ENCODE measurements at regions not wholly inside any gene's neighbourhood (a gene's known extent, or its start where the extent isn't known, plus 50 kb on each side); places are given as distances from the start of the nearest gene placed in this dataset.

DNA sequence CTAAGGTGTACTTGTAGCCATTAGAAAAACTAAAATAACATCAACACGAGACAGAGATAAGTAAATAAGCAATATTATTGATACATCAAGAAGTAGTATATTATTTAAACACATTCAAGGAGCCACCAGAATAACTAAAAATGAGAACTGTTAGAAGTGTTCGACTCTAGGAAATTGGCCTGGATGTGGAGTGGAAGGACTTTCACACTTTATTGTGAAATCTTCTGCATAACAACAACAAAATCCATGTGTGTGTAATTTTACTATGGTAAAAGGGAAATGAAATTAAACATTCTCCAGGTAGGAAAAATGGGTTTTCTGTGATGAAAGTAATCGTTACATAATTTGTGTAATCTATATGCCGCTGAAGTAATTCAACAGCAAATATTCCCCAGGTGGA lies 96.3 kb upstream of the RNF152 start:
- TF ChIP-seq, protein P1, sequence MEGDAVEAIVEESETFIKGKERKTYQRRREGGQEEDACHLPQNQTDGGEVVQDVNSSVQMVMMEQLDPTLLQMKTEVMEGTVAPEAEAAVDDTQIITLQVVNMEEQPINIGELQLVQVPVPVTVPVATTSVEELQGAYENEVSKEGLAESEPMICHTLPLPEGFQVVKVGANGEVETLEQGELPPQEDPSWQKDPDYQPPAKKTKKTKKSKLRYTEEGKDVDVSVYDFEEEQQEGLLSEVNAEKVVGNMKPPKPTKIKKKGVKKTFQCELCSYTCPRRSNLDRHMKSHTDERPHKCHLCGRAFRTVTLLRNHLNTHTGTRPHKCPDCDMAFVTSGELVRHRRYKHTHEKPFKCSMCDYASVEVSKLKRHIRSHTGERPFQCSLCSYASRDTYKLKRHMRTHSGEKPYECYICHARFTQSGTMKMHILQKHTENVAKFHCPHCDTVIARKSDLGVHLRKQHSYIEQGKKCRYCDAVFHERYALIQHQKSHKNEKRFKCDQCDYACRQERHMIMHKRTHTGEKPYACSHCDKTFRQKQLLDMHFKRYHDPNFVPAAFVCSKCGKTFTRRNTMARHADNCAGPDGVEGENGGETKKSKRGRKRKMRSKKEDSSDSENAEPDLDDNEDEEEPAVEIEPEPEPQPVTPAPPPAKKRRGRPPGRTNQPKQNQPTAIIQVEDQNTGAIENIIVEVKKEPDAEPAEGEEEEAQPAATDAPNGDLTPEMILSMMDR (IDR thresholded peaks at IDR 0.05; ENCODE audit: insufficient read depth, low read depth, low read length), result no peak
- H3K36me3 ChIP-seq (ENCODE audit: control insufficient read depth, insufficient read depth, low read length), result no peaks in the 10 kb centered on the region
- CTCF ChIA-PET, result interaction anchor here (0.6 kb wide), 1 partner anchor 37 kb away, joined by 3 read pairs; no protein-coding TSS in a partner anchor
- H3K27me3 ChIP-seq (ENCODE audit: control insufficient read depth, insufficient read depth, low read length), result no peaks in the 10 kb centered on the region
- no peak for DNase-seq (ENCODE audit: low read depth)
- no peak overlapping the region for H3K4me3 ChIP-seq (ENCODE audit: low read depth, low read length)
- POLR2A ChIA-PET, result no interaction called here

DNA sequence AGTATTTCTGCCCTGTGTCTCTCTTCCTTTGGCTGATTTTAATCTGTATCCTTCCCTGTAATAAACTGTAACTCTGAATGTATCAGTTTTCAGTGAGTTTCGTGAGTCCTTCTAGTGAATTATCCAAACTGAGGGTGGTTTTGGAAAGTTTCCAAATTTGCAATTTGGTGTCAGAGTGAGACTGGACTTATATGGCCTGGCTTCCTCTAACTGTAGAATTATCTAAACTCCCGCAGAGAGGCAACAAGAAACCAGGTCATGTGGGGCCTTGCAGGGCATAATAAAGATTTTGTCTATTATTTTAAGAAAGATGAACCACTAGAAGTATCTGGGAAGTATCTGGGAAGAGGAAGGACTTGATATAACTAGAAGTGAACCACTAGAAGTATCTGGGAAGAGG lies 95.3 kb upstream of the RNF152 start:
- POLR2A ChIA-PET, result interaction anchor here (1.1 kb wide), 1 partner anchor 40 kb away, joined by 15 read pairs; no protein-coding TSS in a partner anchor
- Histone ChIP-seq H3K4me3 (ENCODE audit: low read depth, low read length) (no peak overlapping the region), H3K27me3 (ENCODE audit: control insufficient read depth, insufficient read depth, low read length) (no peaks in the 10 kb centered on the region), H3K36me3 (ENCODE audit: control insufficient read depth, insufficient read depth, low read length) (no peaks in the 10 kb centered on the region)
- DNase-seq (ENCODE audit: low read depth), result no peak
- TF ChIP-seq, protein P1 (IDR thresholded peaks at IDR 0.05; ENCODE audit: insufficient read depth, low read depth, low read length), result no peak
- CTCF ChIA-PET, result no interaction called here

DNA sequence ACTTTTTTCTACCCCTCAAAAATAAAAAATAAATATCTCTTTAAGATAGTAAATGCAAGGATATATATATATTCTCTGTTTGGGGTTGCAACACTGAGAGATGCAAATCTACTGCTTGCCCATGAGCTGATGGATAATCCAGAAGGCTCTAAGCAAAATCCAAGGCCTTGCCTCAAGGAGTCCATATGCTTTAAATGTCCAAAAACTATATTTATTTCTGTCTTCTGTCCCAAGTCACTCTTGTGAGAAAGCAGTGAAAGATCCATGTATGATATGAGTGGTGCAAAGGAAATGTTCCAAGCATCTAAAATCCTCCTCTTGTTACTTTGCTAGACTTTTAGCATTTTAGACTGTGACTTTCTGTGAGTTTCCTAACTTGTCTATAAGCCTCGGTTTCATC lies 92.9 kb upstream of the RNF152 start:
- POLR2A ChIA-PET, result no interaction called here

GRCh38 chr18:61984349-61984748 lies 91.5 kb upstream of the RNF152 start:
- POLR2A ChIA-PET, result no interaction called here
- no peak for DNase-seq (ENCODE audit: low read depth)
- TF ChIP-seq, protein P1 (IDR thresholded peaks at IDR 0.05; ENCODE audit: insufficient read depth, low read depth, low read length), result no peak
- Histone ChIP-seq H3K36me3 (ENCODE audit: control insufficient read depth, insufficient read depth, low read length) (no peaks in the 10 kb centered on the region), H3K27me3 (ENCODE audit: control insufficient read depth, insufficient read depth, low read length) (no peaks in the 10 kb centered on the region), H3K4me3 (ENCODE audit: low read depth, low read length) (no peak overlapping the region)
- CTCF ChIA-PET, result no interaction called here

More for the DNA sequence above, 92.9 kb upstream of the RNF152 start:
- Histone ChIP-seq H3K27me3 (ENCODE audit: control insufficient read depth, insufficient read depth, low read length) (no peaks in the 10 kb centered on the region), H3K36me3 (ENCODE audit: control insufficient read depth, insufficient read depth, low read length) (no peaks in the 10 kb centered on the region), H3K4me3 (ENCODE audit: low read depth, low read length) (no peak overlapping the region)
- CTCF ChIA-PET, result no interaction called here
- DNase-seq (ENCODE audit: low read depth), result no peak
- TF ChIP-seq, protein P1 (IDR thresholded peaks at IDR 0.05; ENCODE audit: insufficient read depth, low read depth, low read length), result no peak

DNA sequence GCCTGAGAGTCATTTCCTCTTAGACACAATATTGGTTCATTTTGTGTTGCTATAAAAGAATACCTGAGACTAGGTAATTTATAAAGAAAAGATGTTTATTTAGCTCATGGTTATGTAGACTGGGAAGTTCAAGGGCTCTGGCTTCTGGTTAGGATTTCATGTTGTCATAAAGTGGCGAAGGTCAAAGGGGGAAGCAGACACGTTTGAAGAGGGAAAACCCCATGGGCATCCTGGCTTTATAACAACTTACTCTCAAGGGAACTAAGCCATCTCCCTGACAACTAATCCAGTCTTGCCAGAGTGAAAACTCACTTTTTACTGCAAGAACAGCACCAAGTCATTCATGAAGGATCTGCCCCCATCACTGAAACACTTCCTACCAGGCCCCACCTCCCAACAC lies 89.7 kb upstream of the RNF152 start:
- Histone ChIP-seq H3K36me3 (ENCODE audit: control insufficient read depth, insufficient read depth, low read length) (no peaks in the 10 kb centered on the region), H3K4me3 (ENCODE audit: low read depth, low read length) (no peak overlapping the region), H3K27me3 (ENCODE audit: control insufficient read depth, insufficient read depth, low read length) (no peaks in the 10 kb centered on the region)
- TF ChIP-seq, protein P1 (IDR thresholded peaks at IDR 0.05; ENCODE audit: insufficient read depth, low read depth, low read length), result no peak
- ChIA-PET CTCF (interaction anchor here (1.1 kb wide), 1 partner anchor 149 kb away, joined by 3 read pairs; no protein-coding TSS in a partner anchor), POLR2A (no interaction called here)
- no peak for DNase-seq (ENCODE audit: low read depth)

All from BJ (cell line).